ENCODE measurements at regions not wholly inside any gene's neighbourhood (a gene's known extent, or its start where the extent isn't known, plus 50 kb on each side); places are given as distances from the start of the nearest gene placed in this dataset.

DNA sequence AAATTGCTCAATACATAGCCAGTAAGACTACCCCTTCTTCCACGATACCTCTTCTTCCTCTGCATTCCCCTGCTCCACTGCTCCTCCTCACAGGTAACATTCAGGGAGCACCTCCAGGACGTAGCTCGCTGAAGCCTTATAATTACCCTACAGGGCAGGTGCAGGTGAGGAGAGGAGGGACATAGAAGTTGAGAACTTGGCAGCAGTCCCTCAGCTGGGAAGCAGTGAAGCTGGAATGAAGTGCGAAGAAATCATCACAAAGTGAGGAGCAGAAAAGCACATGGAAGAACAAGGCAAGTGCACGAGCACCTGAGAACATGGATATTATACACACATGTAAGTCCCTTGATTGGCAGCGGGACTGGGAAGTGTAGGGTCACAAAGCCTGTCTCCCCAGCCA lies 118.2 kb downstream of the HSD17B3 start:
- no peak for DNase-seq (ENCODE audit: low read depth in 4 of 4, low spot score in 1 of 4)

DNA sequence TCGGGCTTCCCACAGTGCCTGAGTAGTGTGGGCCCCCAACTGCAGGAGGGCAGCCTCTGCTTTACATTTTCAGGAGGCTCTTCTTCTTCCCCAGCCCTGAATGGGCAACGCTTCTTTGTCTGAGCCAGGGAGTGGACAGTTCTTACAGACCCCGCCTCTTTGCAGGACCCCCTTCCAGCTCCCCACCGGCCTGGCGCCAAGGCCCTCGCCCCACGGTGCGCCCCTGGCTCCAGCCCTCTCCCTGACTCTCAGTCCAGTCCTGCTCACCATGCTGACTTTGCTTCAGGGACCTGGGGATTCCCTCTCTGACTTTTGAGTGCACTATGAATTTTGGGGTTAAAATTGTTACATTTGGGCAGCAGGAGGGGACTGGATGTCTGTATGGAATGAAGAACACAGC lies 123.8 kb downstream of the HSD17B3 start:
- no peak for DNase-seq (ENCODE audit: low read depth in 4 of 4, low spot score in 1 of 4)

GRCh38 chr9:96177719-96178028 lies 124.3 kb downstream of the HSD17B3 start:
- DNase-seq (ENCODE audit: low read depth in 4 of 4, low spot score in 1 of 4) = no peak

DNA sequence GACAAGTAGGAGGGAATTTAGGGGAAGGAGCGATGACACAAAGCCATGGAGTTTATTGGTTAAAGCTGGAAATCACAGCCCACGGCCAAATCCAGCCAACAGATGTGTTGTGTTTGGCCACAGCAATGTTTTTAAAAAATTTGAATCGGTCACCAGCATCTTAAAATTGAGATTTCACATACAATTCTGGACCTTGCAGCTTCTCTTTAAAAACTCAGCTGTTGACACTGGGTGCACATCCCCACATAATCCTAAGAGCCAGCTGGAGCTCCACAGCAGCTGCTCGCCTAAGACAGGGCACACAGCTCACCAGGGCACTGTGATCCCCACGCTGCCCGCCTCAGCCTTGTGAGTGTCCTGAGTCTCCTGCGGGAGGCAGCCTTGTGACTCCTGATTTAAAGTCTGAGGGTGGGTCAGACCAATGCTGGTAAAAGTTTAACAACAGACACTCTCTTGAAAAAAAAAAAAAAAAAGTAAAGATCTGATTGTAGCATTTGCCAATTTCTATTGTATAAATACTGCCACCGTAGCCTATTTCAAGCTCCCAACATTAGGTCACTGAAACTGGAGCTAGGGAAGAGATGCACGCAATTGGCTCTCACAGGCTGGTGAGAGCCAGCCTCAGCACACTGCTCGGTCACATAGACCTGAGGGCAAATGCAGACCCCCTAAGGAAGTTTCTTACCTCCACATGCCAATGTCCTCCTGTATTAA lies 124.8 kb downstream of the HSD17B3 start:
- no peak for DNase-seq (ENCODE audit: low read depth in 4 of 4, low spot score in 1 of 4)

- DNase-seq (ENCODE audit: low read depth in 4 of 4, low spot score in 1 of 4) = no peak
These were observed 126.2 kb downstream of the HSD17B3 start for GRCh38 chr9:96175796-96176195.

- DNase-seq (ENCODE audit: low read depth in 4 of 4, low spot score in 1 of 4) = no peak
These were observed 127.0 kb downstream of the HSD17B3 start for GRCh38 chr9:96175001-96175400.

GRCh38 chr9:96174371-96174770 lies 127.6 kb downstream of the HSD17B3 start:
- DNase-seq (ENCODE audit: low read depth in 4 of 4, low spot score in 1 of 4) = no peak

GRCh38 chr9:96173640-96174039 lies 128.3 kb downstream of the HSD17B3 start:
- DNase-seq (ENCODE audit: low read depth in 4 of 4, low spot score in 1 of 4) = no peak

DNA sequence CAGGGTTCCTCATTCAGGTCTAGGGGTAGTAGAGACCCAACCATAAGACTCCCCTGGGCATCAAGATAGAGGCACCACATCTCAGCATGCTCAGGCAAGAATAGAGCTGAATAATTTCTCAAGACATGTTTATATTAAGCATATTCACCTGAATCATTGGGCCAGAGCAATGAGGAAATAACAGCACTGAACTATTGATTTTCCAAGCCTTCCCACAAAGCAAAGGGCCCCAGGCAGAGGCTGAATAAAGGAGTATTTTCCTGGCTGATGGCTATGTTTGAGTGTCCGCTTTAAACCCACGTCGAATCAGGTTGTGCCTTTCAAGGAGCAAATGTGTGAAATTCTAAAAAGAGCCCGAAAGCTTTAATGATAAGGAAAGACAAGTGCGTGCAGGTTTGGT lies 129.2 kb downstream of the HSD17B3 start:
- DNase-seq (ENCODE audit: low read depth in 4 of 4, low spot score in 1 of 4) = no peak

- DNase-seq (ENCODE audit: low read depth in 4 of 4, low spot score in 1 of 4) = no peak
These were observed 130.2 kb downstream of the HSD17B3 start for GRCh38 chr9:96171728-96172127.

DNA sequence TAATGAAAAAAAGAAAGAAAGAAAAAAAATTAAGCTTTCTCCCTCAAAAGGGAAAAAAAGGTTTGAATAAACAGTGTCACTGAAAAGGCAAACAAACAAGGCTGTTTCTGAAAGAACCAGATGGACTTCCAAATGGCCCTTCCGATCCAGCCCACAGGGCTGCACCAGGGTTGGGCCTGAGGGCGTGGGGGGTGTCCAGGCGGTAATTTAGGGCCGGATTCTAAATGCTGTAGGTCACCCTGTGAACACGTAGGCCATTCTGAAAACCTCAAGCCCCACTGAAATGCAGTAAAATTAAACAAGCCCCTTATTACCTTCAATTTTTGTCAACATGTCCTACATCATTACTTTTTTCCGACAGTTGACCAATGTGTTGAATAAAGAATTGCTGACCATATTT lies 132.1 kb downstream of the HSD17B3 start:
- no peak for DNase-seq (ENCODE audit: low read depth in 4 of 4, low spot score in 1 of 4)

DNA sequence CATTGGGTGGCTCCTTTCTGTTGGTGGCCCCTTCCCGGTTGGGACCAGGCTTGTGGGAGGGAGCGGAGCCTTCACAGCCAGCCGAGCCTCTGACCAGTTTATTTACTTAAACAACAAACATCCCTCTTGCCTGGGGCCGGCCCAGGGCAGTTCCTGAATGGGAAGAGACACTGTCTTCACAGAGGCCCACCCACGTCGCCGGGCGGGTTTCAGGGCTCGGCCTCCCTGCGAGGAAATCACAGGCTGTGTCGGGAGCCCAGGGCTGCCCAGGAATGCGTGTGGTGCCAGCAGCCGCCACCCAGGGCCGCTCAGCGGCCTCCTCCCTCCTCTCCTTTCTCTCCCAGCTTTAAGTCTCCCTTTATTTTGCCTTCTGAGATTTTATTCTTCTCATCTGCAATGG lies 132.5 kb downstream of the HSD17B3 start:
- no peak for DNase-seq (ENCODE audit: low read depth in 4 of 4, low spot score in 1 of 4)

DNA sequence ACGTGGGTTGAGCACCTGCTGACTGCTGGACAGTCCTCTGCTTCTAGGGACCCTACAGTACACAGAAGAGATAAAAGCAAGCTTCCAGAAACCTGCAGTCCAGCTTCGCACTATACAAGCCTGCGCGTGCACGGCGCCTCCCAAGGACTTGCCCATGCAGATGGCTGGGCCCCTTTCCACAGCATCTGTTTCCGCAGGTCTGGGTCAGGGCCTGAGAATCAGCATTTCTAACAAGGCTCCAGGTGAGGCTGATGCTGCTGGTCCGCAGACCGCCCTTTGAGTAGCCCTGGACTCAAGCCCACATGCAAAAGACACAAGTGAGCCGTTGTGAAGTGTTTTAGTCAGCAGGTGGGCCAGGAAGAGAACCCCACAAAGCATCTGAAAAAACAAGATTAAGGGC lies 133.1 kb downstream of the HSD17B3 start:
- DNase-seq (ENCODE audit: low read depth in 4 of 4, low spot score in 1 of 4) = no peak

GRCh38 chr9:96167011-96167410 lies 135.0 kb downstream of the HSD17B3 start:
- no peak for DNase-seq (ENCODE audit: low read depth in 4 of 4, low spot score in 1 of 4)

DNA sequence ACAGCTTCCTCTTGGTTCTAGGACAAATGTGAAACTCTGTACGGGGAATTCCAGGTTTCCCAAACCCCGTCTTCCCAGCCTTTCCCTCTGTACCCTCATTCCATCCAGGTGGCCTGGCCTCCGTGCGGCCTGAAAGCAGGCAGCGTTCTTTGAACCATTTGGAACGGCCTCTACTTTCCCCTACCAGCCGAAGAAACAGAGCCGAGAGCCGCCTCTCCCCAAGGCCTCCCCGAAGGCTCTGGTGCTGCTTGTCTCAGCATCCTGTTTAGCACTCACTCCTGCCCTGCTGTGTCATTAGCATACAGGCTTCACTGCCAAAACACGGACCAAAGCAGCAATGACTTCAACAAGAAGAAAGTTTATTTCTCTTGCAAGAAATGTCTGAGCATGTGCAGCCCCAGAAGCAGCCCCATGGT lies 137.7 kb downstream of the HSD17B3 start:
- no peak for DNase-seq (ENCODE audit: low read depth in 4 of 4, low spot score in 1 of 4)

GRCh38 chr9:96163712-96164111 lies 138.3 kb downstream of the HSD17B3 start:
- no peak for DNase-seq (ENCODE audit: low read depth in 4 of 4, low spot score in 1 of 4)

- DNase-seq (ENCODE audit: low read depth in 4 of 4, low spot score in 1 of 4) = no peak
These were observed 138.8 kb downstream of the HSD17B3 start for GRCh38 chr9:96163161-96163560.

DNA sequence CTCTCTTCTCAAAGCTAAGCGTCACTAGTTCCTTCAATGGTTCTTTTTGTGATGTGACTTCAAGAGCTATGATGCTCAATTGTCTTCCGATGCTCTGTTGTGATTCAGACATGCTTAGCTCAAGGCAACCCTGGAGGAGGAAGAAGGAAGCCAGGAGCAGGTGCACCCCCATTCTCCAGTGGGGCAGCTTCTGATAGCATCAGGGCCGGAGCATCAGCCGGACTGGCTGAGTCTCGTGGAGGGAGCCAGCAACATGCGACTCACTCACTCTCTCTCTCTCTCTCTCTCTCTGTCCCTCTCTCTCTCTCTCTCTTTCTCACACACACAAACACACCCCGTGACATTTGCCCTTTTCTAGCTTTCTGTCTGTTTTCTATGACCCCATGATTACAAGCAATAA lies 140.2 kb downstream of the HSD17B3 start:
- no peak for DNase-seq (ENCODE audit: low read depth in 4 of 4, low spot score in 1 of 4)

- no peak for DNase-seq (ENCODE audit: low read depth in 4 of 4, low spot score in 1 of 4)
These were observed 141.1 kb downstream of the HSD17B3 start for GRCh38 chr9:96160866-96161265.

DNA sequence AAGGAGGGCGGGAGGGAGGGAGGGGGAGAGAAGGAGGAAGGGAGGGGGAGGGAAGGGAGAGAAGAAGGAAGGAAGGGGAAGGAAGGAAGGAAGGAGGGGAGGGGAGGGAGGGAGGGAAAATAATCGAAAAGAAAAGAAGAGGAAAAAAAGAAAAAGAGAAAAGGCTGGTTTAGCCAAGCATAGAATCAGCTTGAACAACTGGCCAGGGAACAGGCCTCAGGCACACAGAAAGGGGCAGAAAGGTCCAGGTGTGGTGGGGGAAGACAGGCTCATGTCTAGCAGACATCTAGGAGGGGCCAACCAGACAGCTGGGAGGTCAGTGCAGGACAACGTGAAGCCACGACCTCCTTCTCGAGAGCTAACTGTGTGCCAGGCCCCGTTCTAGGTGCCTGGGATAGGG lies 141.8 kb downstream of the HSD17B3 start:
- DNase-seq (ENCODE audit: low read depth in 4 of 4, low spot score in 1 of 4) = no peak

GRCh38 chr9:96159596-96159995 lies 142.4 kb downstream of the HSD17B3 start:
- DNase-seq (ENCODE audit: low read depth in 4 of 4, low spot score in 1 of 4) = no peak

DNA sequence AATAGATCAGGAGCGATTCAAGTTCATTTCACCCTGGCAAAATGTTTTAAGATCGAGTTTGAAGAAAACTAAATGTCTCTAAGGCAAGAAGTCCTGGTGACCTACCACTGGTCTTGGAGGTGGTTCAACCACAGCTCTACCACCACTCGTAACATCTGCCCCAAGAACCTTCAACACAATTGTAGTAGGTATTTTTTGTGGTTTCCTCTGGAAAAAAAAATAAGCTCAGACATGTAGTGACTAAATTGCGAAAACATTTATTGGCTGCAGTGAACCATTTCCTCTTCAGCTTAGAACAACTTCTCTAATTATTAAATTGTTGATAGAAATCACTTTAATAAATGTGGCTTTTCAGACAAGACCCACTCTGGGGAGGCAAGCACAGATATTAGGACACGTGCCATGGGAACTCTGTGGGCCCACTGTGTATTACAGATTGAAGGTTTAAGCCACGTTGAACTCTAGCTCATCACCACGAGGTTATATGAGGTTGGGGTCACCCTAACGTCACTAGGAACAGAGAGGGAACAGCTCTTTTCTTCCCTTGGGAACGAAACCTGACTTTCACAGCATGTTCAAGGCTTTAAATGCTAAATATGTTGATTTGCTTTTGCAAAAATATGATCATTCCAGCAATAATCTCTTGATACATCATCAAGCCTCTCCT lies 142.9 kb downstream of the HSD17B3 start:
- DNase-seq (ENCODE audit: low read depth in 4 of 4, low spot score in 1 of 4) = no peak

GRCh38 chr9:96158147-96158546 lies 143.8 kb downstream of the HSD17B3 start:
- DNase-seq (ENCODE audit: low read depth in 4 of 4, low spot score in 1 of 4) = no peak

Data from stimulated activated CD4-positive, alpha-beta T cell treated with anti-CD3 and anti-CD28 coated beads, Interleukin-1b, Interleukin-23, amount 100 ng/mL, for 24 hours (primary cell).